Head of caudate nucleus (tissue), 42 donors: ENCODE measurements at regions not wholly inside any gene's neighbourhood (a gene's known extent, or its start where the extent isn't known, plus 50 kb on each side); places are given as distances from the start of the nearest gene placed in this dataset.

Experiments used
- DNase-seq, 42 donors: peaks; one replicate each; pipeline versions ENCODE4 v3.0.0 to v3.0.0-alpha.2; 2020 to 2021; ENCODE audit warnings: mixed read lengths in 7 of 42
- intact Hi-C: fragments of 100-400 bp; cut with DNase I; formaldehyde crosslinking; loops from one replicate; pipeline ENCODE4 v1.15.0; 2022

DNA sequence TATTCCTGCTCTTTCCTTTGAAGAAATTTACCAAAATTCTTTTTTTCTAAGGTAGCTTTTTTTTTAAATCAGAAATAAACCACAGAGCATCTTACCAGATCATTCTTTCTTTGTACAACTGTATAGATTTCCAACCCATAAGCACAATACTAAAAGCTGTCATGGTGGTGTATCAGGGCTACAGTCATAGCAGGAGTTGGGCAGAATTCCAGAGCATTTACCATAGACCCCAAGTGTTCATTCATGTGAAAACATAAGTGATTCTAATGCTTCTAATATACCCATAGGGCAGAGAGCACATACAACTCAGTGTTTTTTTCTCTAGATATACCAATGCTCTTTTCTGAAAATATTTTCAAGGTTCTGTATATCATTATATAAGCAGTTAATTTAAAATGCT is 392.5 kb downstream of the FRK start:
- DNase-seq: no peak
- intact Hi-C loops: no loop called here

GRCh38 chr6:115667478-115668026 is 393.1 kb downstream of the FRK start:
- DNase-seq: no peak
- intact Hi-C loops: no loop called here

DNA sequence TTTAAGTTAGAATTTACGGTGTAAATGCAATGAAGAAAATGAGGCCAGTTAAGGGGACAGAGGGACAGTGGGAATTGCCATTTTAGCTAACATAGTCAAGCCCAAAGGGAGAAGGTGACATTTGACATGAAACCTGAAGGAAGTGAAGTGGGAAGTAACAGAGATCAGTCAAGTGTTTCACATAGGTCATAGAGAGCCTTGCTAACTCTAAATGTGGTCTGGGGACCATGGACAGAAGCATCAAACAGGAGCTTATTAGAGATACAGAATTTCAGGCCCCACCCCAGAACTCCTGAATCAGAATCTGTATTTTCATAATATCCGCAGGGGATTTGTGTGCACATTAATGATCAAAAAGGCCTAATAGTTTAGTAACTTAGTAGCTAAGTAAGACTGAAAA is 393.7 kb downstream of the FRK start:
- intact Hi-C loops: no loop called here
- no peak for DNase-seq

- no peak for DNase-seq
- intact Hi-C loops: no loop called here
These were observed 395.4 kb downstream of the FRK start for GRCh38 chr6:115665310-115665709.

GRCh38 chr6:115663681-115664080 is 397.0 kb downstream of the FRK start:
- DNase-seq: no peak
- intact Hi-C loops: no loop called here

DNA sequence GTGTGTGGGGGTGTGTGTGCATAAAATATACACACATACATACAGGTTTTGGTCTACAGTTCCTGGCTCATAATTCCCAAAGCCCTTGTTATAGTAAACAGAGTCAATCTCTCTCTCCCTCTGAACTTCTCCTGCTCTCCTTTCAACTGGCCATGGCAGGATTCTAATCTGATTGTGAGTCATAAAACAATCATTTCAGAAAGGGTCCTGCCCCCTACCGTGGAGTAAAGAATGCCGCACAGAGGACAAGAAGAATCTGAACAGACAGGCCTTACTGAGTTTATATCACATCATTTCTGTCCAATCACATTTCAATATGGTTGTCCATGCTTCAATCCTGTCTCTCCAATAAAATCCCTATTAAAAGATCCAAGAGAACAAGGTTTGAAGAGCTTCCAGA is 416.9 kb downstream of the FRK start:
- intact Hi-C loops: no loop called here
- no peak for DNase-seq

DNA sequence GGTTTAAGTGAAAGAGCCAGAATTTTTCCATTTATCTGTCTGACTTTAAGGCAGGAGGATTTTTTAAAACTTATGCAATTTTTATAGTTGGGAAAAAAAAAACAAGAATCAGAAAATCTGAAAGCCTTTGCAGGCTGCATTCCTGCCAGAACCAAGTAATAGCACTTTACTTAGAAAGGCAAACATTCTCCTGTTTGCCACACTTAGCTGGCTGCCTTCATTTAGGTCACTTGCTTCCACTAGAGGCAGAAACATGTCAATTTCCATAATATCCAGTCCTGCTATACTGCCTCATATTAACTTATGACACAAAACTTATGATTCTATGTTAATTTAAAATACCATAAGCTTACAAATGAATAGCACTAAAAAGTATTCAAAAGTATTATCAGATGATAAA is 425.8 kb downstream of the FRK start:
- intact Hi-C loops: no loop called here
- no peak for DNase-seq

DNA sequence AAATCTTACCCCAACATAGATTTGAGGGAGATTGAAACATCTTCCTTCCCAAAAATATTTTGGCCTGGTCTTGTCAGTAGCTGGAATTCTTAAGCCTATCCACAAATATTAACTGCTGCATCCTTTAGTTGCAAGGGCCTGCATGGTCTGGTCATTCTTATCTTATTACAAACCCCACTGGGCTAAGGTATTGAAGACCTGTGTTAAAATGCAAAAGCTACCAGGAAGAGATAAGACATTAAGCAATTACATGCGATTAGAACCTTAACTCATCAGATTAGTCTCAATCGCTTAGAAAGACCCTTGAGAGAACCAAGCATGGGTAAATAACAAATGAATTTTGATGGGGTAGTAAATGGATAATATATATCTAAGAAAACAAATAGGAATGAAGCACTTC is 426.6 kb downstream of the FRK start:
- intact Hi-C loops: no loop called here
- DNase-seq: no peak

DNA sequence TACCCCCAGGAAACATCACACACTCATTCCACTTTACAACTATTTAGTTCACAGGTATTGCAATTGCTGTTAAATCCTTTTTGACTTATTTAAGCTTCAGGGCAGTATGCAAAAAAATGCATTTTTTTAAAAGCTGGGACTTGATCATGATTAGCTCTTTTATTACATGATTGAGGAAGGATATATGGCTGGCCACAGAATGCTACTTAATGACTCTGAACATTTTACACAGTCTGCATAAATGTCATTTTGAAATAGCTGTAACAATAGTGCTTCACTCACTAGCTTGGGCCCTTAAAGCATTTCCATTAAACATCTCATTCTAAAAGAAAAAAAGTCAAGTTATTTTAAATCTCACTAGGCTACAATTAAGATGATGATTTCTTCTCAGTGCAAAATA is 429.7 kb downstream of the FRK start:
- DNase-seq: no peak
- intact Hi-C loops: no loop called here

DNA sequence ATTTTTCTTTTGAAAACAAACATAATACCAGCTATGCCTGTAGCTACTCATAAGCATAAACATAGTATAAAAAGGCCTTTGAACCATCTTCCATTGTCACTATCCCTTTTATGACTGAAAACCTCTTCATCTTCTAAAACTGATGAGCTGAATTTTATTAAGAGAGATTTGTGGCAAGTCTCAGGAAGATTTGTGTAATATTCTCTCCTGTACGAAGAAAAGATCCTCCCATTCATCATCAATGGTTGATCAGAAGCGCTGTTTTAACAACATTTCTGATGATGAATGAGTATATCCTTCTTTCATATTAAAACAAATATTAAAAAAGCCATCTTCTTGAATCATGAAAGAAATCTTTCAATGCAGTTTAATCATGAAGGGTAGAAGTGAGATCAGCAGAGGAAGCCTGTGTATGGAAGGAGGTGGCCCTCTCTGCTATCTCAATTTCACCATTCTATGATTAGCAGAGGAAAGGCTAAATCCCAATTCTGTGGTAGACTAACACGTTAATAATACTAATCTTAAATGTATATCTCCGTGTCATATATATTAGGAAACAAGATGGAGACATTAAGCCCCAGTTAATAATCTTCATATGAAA is 430.2 kb downstream of the FRK start:
- no peak for DNase-seq
- intact Hi-C loops: no loop called here

GRCh38 chr6:115629415-115629814 is 431.3 kb downstream of the FRK start:
- intact Hi-C loops: no loop called here
- no peak for DNase-seq

- no peak for DNase-seq
- intact Hi-C loops: no loop called here
These were observed 442.4 kb downstream of the FRK start for GRCh38 chr6:115618256-115618655.

DNA sequence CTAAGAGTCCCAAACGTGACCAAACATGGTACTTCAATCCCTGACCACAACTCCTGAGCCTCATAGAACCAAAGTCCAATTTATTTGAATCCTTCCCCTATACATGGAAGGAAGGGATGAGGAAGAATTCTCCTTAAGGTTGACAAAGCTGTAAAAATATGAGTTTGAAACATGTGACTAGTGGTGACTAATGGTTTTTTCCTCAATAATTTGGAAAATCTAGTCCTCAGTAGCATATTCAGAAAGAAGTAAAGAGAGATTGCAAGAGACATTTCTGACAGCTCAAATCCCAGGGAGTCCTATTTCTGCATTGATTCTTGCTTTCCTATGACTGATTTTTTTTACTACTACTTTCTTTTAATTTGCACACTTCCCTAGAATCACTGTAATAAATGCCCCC is 443.7 kb downstream of the FRK start:
- intact Hi-C loops: no loop called here
- no peak for DNase-seq

DNA sequence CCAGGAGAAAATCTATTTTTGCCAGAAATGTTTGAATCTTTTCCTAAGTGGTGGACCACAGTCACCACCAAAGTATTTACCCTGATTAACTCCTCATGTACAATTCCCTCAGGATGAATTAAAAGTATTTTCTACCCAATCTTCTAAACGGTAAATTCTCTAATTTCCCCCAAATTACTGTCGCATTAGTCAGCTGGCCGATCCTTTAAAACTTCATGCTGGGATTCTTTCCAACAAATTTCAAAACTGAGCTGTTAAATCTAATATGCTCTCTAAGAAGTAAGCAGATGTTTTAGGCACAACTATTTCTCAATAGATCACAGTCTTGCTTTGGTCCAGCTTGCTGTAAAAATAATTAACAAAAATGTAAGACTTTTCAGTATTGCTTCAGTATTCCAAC is 447.2 kb downstream of the FRK start:
- no peak for DNase-seq
- intact Hi-C loops: no loop called here

- no peak for DNase-seq
- intact Hi-C loops: no loop called here
These were observed 447.8 kb downstream of the FRK start for GRCh38 chr6:115612796-115613479.

- no peak for DNase-seq
- intact Hi-C loops: no loop called here
These were observed 448.5 kb downstream of the FRK start for GRCh38 chr6:115612216-115612615.

- no peak for DNase-seq
- intact Hi-C loops: no loop called here
These were observed 450.0 kb downstream of the FRK start for GRCh38 chr6:115610696-115611095.

- intact Hi-C loops: no loop called here
- no peak for DNase-seq
These were observed 451.6 kb downstream of the FRK start for GRCh38 chr6:115609111-115609510.

- intact Hi-C loops: no loop called here
- DNase-seq: no peak
These were observed 458.2 kb downstream of the FRK start for GRCh38 chr6:115602466-115602865.

GRCh38 chr6:115601509-115601908 is 459.2 kb downstream of the FRK start:
- no peak for DNase-seq
- intact Hi-C loops: no loop called here

DNA sequence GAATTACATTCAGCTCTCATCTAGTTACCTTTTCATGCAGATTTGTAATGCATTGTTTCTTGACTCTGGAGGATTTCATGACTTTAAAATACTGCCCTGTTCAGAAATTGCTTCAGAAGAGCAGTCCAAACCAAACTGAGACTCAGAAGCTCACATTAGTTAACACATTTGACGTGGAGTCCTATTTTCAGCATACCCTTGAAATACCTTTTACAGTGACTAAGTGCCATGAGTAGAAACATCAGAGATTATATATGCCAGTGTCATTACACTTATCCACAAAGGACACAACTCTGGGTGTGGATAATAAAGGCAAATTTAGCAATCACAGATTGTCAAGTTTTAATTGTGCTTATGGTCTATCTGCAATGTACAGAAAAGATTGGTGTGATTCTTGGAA is 459.6 kb downstream of the FRK start:
- intact Hi-C loops: no loop called here

More for the DNA sequence above, 459.6 kb downstream of the FRK start:
- DNase-seq: no peak
